Caki2 (cell line): ENCODE measurements at regions not wholly inside any gene's neighbourhood (a gene's known extent, or its start where the extent isn't known, plus 50 kb on each side); places are given as distances from the start of the nearest gene placed in this dataset.
"Not testable (repeated sequence)": the region's sequence is repeated elsewhere in the genome, so short reads cannot be mapped to it uniquely, and the experiment has no call there.

ENCODE experiments used
- DNase-seq: peaks from one replicate; pipeline ENCODE4 v3.0.0-alpha.2; 2015; ENCODE audit warnings: low read depth
- in situ Hi-C: cut with HindIII; loops from 2 replicates; pipeline ENCODE4 v1.10.0; 2016; ENCODE audit warnings: low sequenced_read_pairs, low pct_unique_long_range_greater_than_20kb, mixed read lengths

DNA sequence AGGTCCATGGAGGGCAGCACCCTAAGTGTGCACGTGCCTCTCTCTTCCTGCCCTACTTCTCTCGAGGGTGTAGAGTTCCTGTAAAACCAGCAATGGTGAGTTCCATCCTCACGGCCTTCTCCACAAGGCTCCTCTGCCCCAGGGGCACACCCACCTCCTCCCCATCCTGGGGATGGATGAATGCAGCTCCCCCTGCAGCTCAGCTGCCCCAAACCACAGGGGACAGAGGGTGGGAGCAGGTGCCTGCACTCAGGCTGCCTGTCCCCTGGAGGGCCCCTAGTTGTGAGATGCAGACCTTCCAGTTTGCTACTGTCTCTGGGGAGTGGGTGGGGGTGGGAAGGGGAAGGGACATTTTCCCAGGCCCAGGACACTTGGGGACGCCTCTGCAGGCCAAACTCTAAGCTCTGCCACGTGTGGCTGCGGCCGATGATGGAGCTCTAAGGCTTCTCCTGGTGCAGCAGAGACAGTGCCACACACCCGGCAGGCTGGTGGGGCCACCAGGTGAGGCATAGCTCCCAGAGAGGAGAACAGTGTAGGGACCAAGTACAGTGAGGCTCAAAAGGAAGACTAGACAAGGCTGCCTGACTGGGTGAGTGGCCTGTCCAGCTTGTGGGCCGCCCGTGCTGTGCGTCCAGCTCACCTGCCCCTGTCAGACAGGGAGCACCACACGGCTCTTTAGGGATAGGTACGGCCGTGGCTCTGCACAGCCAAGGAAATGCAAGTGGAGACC, 540.9 kb downstream of the TBC1D22A start:
- in situ Hi-C loops: no loop called here
- DNase-seq: no peak

DNA sequence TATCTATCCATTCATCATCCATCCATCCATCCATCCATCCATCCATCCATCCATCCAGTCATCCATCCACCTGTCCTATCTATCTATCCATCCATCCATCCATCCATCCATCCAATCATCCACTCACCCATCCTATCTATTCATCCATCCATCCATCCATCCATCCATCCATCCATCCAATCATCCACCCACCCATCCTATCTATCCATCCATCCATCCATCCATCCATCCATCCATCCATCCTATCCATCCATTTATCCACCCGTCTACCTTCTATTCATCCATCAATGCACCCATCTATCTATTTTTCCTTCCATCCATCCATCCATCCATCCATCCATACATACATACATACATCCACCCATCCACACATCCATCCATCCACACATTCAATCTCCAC, 540.1 kb downstream of the TBC1D22A start:
- in situ Hi-C loops, DNase-seq: not testable (repeated sequence)

DNA sequence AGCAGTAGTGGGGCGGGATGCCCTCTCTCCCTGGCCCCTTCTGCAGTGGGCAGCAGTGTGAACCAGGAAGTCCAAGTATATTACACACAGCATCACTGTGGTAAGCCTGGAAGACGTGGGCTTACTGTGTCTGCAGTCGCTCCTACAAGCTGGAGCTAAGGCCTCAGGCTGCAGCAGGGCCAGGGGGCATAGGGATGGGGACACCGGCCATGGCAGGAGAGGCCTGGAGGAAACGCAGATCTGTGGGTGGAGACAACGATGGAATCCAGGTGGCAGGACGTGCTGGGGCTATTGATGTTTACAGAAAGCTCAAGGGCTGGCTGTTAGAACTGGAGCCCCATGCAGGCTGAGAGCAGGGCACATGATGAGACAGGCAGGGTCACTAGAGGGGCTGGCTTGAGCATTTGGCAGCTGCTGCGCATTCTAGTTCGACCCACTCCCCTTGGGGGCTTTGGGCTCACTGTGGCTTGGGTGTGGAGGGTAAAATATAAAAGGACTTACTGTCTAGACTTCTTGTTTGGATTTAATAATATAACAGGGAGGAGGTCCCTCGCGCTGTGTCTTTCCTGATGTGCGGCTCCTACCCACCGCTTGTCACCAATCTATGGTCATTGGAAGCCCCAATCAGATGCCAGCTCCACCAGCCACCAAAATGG, 539.5 kb downstream of the TBC1D22A start:
- in situ Hi-C loops: no loop called here
- no peak for DNase-seq

DNA sequence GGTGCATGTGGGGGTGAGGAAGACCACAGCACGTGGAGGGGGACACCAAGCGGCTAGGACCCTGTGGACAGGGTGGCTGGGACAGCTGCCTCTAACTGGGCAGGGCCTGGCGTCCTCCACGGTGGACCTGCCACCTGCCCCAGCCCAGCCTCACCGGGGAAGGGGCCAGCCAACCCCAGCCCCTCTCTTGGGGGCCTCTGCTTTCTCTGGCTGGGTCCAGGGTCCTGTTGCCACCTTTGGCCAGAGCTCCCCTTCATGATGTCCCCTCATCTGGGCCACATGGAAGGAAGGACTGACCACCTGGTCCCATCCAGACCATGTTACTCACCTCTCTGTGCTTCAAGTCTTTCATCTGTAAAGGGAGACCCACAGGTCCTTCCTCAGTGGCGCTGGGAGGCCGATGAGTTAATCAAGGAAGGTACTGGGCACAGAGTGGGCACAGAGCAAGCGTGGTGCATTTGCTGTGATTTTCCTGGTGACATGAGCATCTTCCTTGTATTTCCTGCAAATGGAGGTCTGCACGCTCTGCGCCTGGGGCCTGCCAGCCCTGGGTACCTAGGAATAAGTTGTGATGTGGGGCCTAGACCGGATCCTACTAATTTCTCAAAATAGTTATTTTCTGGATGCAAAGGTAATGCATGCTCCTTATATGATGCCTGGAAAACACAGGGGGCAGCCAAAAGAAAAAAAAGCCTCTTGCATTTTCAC, 538.4 kb downstream of the TBC1D22A start:
- no peak for DNase-seq
- in situ Hi-C loops: no loop called here

DNA sequence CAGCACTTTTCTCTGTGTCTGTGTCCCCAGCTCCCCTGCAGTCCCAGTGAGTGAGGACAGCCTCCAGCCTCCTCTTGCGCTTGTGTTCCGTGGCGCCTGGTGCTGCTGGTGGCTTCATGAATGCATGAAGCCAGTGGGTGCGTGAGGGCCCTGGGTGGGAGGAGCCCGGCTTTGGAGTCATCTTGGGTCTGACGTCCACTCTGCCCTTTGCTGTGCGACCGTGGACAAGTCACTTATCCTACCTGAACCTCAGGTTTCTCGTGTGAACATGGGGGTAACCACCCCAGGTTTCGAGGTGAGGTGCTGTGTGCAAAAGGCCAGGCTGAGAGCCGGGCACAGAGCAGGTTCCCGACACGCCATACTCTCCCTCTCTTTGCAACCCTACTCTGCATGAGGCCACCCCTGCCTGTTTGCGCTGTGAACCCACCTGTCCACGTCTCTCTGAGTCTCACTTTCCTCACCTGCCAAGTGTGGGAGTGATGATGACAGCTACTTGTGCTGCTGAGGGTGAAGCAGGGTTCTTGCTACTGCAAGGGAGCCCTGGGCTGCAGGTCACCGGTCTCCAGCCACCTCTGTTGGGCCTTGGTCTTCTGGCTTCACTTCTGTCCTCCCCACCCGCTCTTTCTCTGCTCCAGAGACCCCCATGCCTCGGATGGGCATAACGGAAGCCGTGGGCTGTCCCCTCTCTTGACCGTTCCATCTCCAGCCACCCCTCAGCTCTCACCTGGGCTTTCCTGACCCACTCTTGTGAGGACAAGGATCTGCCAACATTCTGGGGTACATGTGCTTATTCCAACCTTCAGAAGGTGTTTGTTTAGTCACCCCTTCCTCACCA, 537.6 kb downstream of the TBC1D22A start:
- in situ Hi-C loops: no loop called here
- DNase-seq: no peak

DNA sequence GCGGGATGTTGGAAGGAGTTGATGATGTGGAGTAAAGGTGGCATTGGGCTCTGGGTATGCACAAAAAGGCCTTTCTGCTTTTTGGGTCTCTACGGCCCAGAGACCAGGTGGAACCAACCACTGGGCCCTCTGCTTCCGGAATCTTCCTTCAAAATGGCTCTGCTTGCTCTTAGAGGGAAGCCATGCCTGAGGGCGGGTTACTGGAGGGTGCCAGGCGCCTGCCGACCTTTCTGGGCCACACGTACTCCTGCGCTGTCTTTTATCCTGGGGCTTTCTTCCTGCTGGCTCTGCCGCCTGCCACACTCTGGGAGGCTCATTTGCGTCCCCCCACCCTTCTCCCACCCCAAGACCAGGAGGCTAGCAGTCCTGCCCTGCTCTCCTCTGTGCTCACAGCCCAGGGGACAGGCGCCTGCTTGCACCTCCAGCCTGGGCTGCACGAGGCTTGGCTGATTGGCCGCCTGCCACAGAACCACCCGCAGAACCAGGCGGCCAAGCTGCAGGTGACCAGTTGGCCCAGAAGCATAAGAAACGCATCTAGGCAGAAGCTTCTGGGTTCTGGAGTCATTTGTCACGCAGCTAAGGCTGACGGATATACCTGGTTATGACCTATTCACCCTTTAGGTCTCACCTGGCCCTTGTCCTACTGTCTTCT, 536.9 kb downstream of the TBC1D22A start:
- in situ Hi-C loops: no loop called here
- DNase-seq: no peak

DNA sequence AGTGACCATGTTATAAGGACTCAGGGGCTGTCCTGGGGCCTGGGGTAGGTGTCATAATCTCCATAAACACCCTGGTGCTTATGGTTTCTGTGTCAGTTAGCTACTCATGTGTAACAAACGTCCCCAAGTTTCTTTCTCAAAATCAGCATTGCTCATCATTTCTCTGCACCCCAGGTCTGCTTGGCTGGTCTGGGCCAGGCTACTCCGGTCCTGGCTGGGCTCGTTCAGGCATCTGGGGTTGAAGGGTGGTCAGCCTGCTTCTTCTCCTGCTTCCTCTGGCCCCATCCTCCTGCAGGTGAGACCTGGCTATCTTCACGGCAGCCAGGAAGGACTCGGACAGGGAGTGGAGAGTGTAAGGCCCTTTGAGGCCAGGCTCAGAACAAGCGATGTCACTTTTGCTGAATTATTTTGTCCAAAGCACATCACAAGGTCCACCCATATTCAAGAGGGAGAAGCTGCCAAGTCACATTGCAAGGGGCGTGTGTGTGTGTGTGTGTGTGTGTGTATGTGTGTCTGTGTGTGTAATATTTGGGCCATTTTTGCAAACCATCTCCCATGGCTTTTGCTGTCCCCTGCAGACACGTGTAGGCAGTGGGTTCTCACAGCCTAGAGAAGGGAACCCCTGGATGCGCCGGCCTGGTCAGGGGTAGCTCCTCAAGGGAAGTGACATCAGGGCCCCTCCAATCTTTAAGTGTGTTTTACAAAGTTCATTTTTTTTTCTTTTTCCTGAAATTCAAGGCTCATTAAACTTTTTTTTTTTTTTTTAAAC, 535.8 kb downstream of the TBC1D22A start:
- no peak for DNase-seq
- in situ Hi-C loops: no loop called here

DNA sequence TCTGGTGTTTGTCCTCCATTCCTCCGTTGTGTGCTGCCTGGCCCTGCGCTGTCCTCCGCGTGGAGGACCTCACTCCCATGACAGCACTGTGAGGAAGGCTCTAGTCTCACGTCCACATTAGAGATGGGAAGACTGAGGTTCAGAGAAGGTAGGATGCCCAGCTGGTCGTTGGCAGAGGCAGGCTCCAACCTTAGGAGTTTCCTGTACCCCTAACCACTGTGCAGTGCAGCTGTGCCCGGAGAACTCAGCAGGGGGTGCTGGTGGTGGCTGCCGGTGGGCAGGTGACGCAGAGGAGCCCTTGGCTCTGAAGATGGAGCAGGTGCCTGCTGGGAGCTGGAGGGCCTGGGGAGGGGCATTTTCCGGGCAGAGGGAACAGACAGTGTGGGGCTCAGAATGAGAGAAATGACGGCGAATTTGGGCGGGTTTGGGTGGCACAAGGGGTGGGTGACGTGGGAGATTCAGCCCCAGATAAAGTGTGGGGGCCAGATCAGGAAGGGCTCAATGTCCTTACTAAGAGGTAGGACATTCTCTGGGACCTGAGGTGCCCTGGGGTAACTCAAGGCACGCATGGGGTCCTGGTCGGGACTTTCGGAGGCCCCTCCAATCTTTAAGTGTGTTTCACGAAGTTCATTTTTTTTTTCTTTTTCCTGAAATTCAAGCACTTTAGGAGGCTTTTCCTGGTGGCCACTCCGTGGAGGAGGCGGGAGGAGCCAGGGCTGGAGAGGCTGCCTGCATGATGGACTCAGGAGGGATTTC, 535.0 kb downstream of the TBC1D22A start:
- no peak for DNase-seq
- in situ Hi-C loops: no loop called here

DNA sequence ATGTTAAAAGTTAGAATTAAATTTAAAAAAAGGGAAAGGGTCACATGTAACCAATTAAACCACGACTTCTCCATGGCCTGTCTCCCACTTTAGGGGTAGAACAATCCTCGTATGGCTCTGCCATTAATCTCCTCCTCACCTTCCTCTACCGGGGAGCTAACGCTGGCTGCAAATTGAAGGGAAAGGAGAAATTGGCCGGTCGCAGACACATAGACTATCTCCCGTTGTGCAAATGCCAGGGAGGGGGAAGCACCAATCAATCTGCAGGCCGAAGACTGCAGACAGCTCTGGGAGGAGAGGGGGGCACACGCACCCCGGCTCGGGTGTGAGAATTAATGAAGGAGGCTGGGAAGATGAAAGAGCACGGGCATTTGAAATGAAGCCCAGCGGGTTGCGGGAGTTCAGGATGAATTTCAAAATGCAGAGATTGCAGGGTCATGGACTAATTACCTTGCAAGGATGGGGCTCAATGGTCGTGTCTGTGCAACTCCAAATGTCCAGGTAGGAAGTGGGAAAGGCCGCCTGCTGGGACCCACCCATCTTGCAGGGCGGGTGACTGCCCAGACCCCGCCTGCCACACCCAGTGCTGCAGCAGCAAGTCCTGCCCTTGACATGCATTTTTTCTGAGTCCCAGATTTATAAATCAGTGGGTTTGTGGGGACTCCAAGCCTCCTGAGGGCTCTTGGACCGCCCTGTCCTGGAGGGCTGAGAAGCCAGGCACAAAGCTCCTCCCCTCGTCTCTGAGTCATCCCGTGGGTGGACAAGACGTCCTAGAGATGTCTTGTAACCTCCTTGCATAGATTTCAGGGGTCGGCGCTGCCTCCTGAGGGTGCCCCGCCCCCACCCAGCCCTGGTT, 534.2 kb downstream of the TBC1D22A start:
- in situ Hi-C loops: no loop called here
- DNase-seq: no peak

DNA sequence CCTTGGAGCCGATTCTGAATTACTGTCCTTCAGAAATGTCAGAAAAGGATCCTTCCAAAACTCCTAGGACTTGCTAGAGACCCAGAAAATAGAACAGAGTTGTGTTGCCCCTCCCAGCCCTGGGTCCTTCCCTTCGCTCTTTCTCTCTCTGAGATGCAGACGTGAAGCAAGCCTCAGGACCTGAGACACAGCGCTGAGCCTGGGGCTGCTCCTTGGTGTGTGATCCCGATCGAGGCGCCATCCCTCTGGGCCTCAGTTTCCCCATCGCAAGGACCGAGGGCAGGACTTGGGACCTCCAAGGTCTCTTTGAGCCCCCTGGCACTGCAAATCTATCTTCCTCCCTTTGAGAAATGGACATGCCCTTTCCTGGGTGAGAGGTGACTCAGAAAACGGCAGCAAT, 533.5 kb downstream of the TBC1D22A start:
- in situ Hi-C loops: no loop called here
- no peak for DNase-seq

DNA sequence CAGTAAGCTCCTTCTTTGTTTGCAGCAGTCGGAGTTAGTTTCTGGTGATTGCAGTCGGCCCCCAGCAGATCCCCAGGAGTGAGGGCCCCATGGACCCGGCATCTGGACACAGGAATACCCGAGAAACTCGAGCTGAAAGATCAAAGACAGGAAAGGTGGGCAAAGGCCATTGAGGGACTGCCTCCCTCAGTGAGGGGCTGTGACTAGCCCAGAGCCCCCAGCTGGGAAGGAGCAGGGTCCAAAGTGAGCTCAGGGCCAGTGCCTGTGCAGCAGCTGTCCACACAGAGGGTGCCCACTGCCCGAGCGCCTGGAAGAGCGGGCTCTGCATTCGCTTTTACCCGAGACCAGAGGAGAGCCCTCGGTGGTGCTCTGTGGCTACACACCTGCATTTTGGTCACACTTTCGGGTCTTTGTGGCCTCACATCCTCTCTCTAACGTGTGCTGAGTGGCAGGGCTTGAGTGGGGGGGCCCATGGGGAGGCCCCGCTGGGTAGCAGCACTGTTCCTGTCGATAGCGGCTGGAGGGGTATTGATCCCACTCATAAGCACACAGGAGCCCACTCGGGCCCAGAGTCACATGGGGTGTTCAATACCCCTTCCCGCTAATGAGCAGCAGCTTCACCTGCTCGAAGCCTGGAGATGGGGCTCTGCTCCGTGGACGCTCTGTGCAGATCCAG, 532.9 kb downstream of the TBC1D22A start:
- in situ Hi-C loops: no loop called here
- no peak for DNase-seq

DNA sequence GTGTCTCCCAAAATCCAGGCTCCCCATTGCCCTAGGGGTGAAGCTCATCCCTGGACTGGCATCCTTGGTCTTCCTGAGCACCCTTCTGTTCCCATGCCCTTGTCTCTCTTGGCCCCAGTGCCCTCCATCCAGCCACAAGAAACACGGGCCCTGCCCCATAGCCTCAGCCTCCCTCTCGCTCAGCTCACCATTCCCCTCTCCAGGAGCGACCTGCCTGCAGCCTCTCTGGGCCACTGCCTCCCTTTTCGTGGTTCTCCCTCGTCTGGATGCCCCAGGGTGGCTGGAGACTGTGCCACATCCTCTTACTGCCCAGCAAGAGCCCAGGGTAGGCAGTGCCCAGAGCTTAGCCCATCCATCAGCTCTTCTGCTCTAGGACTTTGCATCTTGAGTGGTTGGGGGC, 532.1 kb downstream of the TBC1D22A start:
- DNase-seq: no peak
- in situ Hi-C loops: no loop called here

DNA sequence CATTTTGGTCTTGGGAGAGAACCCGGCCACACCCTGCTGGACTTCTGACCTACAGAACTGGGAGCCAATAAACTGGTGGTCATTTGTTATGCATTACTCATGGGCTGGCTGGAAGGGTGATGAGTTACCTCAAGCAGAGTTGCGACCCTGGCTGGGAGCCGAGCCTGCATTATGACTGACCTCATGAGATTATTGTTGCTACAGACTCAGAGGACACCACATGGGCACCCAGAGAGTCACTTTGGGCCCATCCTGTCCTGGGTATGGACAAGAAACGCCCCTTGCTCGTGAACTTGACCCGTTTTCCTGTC, 531.7 kb downstream of the TBC1D22A start:
- DNase-seq: peak; percentile 37
- in situ Hi-C loops: no loop called here

DNA sequence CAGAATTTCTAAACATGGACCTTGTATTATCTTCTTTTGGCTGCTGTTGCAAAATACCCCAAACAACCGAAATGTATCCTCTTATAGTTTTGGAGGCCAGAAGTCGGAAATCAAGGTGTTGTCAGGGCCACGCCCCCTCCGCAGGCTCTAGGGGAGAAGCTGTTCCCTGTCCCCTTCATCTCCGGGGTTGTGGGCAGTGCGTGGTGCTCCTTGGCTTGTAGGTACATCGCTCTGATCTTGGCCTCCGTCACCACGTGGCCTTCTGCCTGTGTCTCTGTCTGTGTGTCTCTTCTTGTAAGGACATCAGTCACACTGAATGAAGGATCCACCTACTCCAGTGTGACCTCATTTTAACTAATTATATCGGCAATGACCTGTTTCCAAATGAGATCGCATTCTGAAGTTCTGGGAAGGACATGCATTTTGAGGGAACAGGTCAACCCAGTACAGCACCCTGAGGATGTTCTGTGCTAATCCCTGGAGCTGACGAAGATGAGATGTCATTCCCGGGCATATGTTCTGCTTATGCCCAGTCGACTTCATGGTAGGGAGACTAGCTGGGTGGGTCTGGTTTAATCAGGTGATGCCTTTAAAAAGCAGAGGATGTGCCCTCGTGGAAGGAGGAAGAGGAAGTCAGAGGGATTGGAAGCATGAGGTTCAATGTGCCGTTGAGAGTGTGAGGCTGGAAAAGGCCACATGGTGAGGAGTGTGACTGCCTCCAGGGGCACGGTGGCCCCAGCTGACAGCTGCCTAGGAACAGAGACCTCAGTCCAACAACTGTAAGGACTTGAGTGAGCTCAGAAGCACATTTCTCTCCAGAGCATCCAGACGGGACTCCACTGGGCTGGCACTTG, 531.1 kb downstream of the TBC1D22A start:
- in situ Hi-C loops: no loop called here
- DNase-seq: no peak
